Ovary (tissue), 7 donors: ENCODE measurements at regions not wholly inside any gene's neighbourhood (a gene's known extent, or its start where the extent isn't known, plus 50 kb on each side); places are given as distances from the start of the nearest gene placed in this dataset.

Experiments used
- DNase-seq, 5 donors: peaks; one replicate each; pipeline ENCODE4 v3.0.0-alpha.2; 2019 to 2020
- H3K27ac ChIP-seq, 2 donors: fragments of 200-600 bp; one replicate each; pipeline versions ENCODE4 v1.5.1 to v1.8.0; 2019 to 2022
- H3K27me3 ChIP-seq: fragments of 200-600 bp; one replicate; pipeline ENCODE4 v1.8.0; 2022
- H3K36me3 ChIP-seq: fragments of 200-600 bp; sonication (generic); one replicate; pipeline ENCODE4 v1.5.1; 2019
- H3K4me1 ChIP-seq: one replicate; pipeline ENCODE4 v1.8.1; 2013; ENCODE audit warnings: mild to moderate bottlenecking, moderate library complexity; ENCODE audit not compliant: insufficient read depth
- H3K4me3 ChIP-seq: fragments of 200-600 bp; sonication (generic); one replicate; pipeline ENCODE4 v1.5.1; 2017
- H3K9me3 ChIP-seq, 2 donors: fragments of 200-600 bp in 1 of 2; sonication (generic) in 1 of 2; one replicate each; pipeline versions ENCODE4 v1.5.1 to v1.8.1; 2013 to 2019; ENCODE audit warnings: mild to moderate bottlenecking in 1 of 2, moderate library complexity in 1 of 2
- CTCF ChIP-seq, 3 donors: fragments of 450-650 bp in 2 of 3; fragments of 200-600 bp in 1 of 3; IDR thresholded peaks; one replicate each; pipeline versions ENCODE4 v1.5.1 to v1.8.0; 2016 to 2022; ENCODE audit warnings: antibody characterized with exemption in 3 of 3, mild to moderate bottlenecking in 1 of 3
- EP300 ChIP-seq: sonication (generic); formaldehyde crosslinking; IDR thresholded peaks from one replicate; pipeline ENCODE4 v1.6.1; 2017; ENCODE audit warnings: antibody characterized with exemption
- POLR2A ChIP-seq: fragments of 450-650 bp; IDR thresholded peaks from one replicate; pipeline ENCODE4 v1.6.1; 2017; ENCODE audit warnings: antibody characterized with exemption, mild to moderate bottlenecking, moderate library complexity
- WGBS, 3 donors: extraction: QIAGEN DNeasy Blood & Tissue Kit in 1 of 3; methylation state at CpG; one replicate each; pipeline versions ENCODE4 v1.1.5 to v1.1.7; 2013 to 2017; 5-methylcytosine and 5-hydroxymethylcytosine counted together
- intact Hi-C, 4 donors: fragments of 100-400 bp; cut with DNase I; formaldehyde crosslinking; loops; one replicate each; pipeline versions ENCODE4 v1.11.0 to v1.15.1; 2022 to 2023
- donor health status: DM: no; HTN: no; CAD: no; lungs with moderate emphysema.
- donor health status: DM: no; HTN: no; CAD: no.
- donor health status: Bipolar disorder and iron deficiency.
- donor health status: DM: no; HTN: no; CAD: no.
- donor health status: DM: yes; HTN: yes; CAD: no.

- no peaks in the 10 kb centered on the region for H3K36me3 ChIP-seq
- no peak for DNase-seq
- H3K27me3 ChIP-seq, result no peaks in the 10 kb centered on the region
- H3K4me3 ChIP-seq, result no peak overlapping the region
- no peaks in the 10 kb centered on the region for H3K4me1 ChIP-seq
- H3K27ac ChIP-seq, result no peak overlapping the region
- no peak for TF ChIP-seq POLR2A
- TF ChIP-seq EP300, result no peak
- TF ChIP-seq CTCF (IDR thresholded peaks at IDR 0.05), result no peak
- 12 to 19% (median 12%) methylated on average over 3 of the region's 3 CpGs for WGBS, 3 donors
- intact Hi-C loops, result no loop called here
- no peaks in the 10 kb centered on the region for H3K9me3 ChIP-seq
These were observed 1115.3 kb downstream of the SORCS3 start for GRCh38 chr10:105756386-105756785.

GRCh38 chr10:105751688-105752087, 1110.6 kb downstream of the SORCS3 start:
- Histone ChIP-seq H3K4me1 (no peaks in the 10 kb centered on the region), H3K4me3 (no peak overlapping the region), H3K27me3 (no peaks in the 10 kb centered on the region), H3K9me3 (no peaks in the 10 kb centered on the region), H3K36me3 (no peaks in the 10 kb centered on the region), H3K27ac (no peak overlapping the region)
- intact Hi-C loops, result no loop called here
- TF ChIP-seq POLR2A (no peak), CTCF (IDR thresholded peaks at IDR 0.05) (no peak), EP300 (no peak)
- 33 to 48% (median 39%) methylated on average over 1 of the region's 1 CpG for WGBS, 3 donors
- DNase-seq, result no peak

DNA sequence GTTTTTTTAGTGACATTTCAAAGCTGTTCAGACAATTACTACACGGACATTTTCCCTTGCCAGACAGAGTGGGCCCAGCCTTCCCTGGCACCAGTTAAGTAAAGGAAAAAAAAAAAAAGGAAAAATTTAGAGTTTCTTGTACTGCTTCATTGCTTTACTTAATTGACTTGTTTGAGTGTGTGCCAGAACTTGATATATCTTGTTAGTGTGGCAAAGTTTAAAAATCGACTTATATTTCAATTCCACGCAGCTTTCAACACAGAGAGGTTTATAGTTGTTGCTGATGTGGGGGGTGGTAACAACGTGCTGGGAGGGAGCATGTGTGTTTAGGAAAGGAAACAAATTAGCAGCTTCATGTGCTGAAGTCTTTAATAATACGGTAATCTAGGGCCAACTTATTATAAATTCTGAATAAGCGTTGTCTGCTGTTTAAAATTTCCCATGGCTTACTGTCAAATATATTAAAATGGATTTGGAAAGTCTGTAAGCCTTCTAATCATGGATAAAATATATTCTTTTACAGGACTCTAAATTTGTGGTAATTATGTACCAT, 1104.6 kb downstream of the SORCS3 start:
- Histone ChIP-seq H3K9me3 (no peaks in the 10 kb centered on the region), H3K4me1 (no peaks in the 10 kb centered on the region), H3K27ac (no peak overlapping the region), H3K4me3 (no peak overlapping the region), H3K36me3 (no peaks in the 10 kb centered on the region), H3K27me3 (no peaks in the 10 kb centered on the region)
- no peak for TF ChIP-seq POLR2A
- TF ChIP-seq CTCF (IDR thresholded peaks at IDR 0.05), result no peak
- TF ChIP-seq EP300, result no peak
- intact Hi-C loops, result no loop called here
- 36 to 44% (median 41%) methylated on average over 6 of the region's 6 CpGs for WGBS, 3 donors
- DNase-seq, result no peak

- intact Hi-C loops, result no loop called here
- no peak overlapping the region for H3K27ac ChIP-seq
- DNase-seq, result no peak
- H3K36me3 ChIP-seq, result no peaks in the 10 kb centered on the region
- H3K27me3 ChIP-seq, result no peaks in the 10 kb centered on the region
- H3K4me1 ChIP-seq, result no peaks in the 10 kb centered on the region
- 32 to 53% (median 44%) methylated on average over 4 of the region's 4 CpGs for WGBS, 3 donors
- no peaks in the 10 kb centered on the region for H3K9me3 ChIP-seq
- H3K4me3 ChIP-seq, result no peak overlapping the region
- no peak for TF ChIP-seq EP300
These were observed 1102.4 kb downstream of the SORCS3 start for GRCh38 chr10:105743343-105744056.

GRCh38 chr10:105742923-105743322, 1101.8 kb downstream of the SORCS3 start:
- Histone ChIP-seq H3K9me3 (no peaks in the 10 kb centered on the region), H3K27me3 (no peaks in the 10 kb centered on the region), H3K4me3 (no peak overlapping the region), H3K27ac (no peak overlapping the region), H3K4me1 (no peaks in the 10 kb centered on the region), H3K36me3 (no peaks in the 10 kb centered on the region)
- 67 to 77% (median 67%) methylated on average over 1 of the region's 1 CpG for WGBS, 3 donors
- intact Hi-C loops, result no loop called here
- TF ChIP-seq CTCF (IDR thresholded peaks at IDR 0.05), result no peak
- no peak for DNase-seq
